ENCODE measurements at regions not wholly inside any gene's neighbourhood (a gene's known extent, or its start where the extent isn't known, plus 50 kb on each side); places are given as distances from the start of the nearest gene placed in this dataset.

- Histone ChIP-seq H2AFZ (ENCODE audit: low read length) (no peak overlapping the region), H3K9ac (ENCODE audit: insufficient read depth, low read depth, low read length) (no peak overlapping the region), H3K36me3 (replicated peaks in 1 of 2; ENCODE audit: control insufficient read depth in 1 of 2, insufficient read depth in 2 of 2, low read length in 2 of 2) (no peaks in the 10 kb centered on the region), H4K20me1 (ENCODE audit: insufficient read depth, low read length) (no peaks in the 10 kb centered on the region), H3K9me3 (ENCODE audit: low read length) (no peaks in the 10 kb centered on the region), H3K27me3 (ENCODE audit: control insufficient read depth in 1 of 2, insufficient read depth in 2 of 2, low read length in 2 of 2) (peaks cover 0 to 1% of the 10 kb centered on the region in 2 experiments; a peak in 1 of 5 replicates), H3K27ac (ENCODE audit: extremely low read length, insufficient read depth, low read length) (no peak overlapping the region), H3K79me2 (ENCODE audit: insufficient read depth, low read length) (no peaks in the 10 kb centered on the region), H3K4me2 (ENCODE audit: low read depth, low read length) (no peak overlapping the region), H3K4me1 (ENCODE audit: insufficient read depth, low read length) (no peaks in the 10 kb centered on the region), H3K4me3 (replicated peaks in 1 of 3; ENCODE audit: insufficient read depth in 1 of 3, low read depth in 2 of 3, low read length in 3 of 3) (no peak overlapping the region)
- no peak for DNase-seq (ENCODE audit: low spot score)
- FAIRE-seq, result no peak
- BruUV-seq (replicated peaks), result no TSS peak
- no peak for ATAC-seq
- ChIA-PET CTCF (ENCODE audit: low intra/inter-chr PET ratio, low total read pairs) (no interaction called here), POLR2A (no interaction called here)
- 59% methylated on average over 3 of the region's 3 CpGs for WGBS (ENCODE audit: low lambda C conversion rate)
- intact Hi-C loops (cut with micrococcal nuclease; ENCODE audit: unreplicated experiment) (no loop called here), in situ Hi-C loops (cut with HindIII; ENCODE audit: extremely low pct_ligation_motif_present, low pct_unique_long_range_greater_than_20kb) (no loop called here)
- no peak for TF ChIP-seq ZNF407 (CRISPR knock-in tag; IDR thresholded peaks at IDR 0.05; ENCODE audit: not compliant biosample characterization)
- TF ChIP-seq ZNF75D (CRISPR knock-in tag; IDR thresholded peaks at IDR 0.05; ENCODE audit: borderline replicate concordance), result no peak
- no peak for TF ChIP-seq ZNF775 (CRISPR knock-in tag; IDR thresholded peaks at IDR 0.05; ENCODE audit: borderline replicate concordance)
- TF ChIP-seq NFE2 (CRISPR knock-in tag; IDR thresholded peaks at IDR 0.05), result no peak
- TF ChIP-seq ZNF343 (CRISPR knock-in tag; IDR thresholded peaks at IDR 0.05), result no peak
- no peak for TF ChIP-seq ZNF431 (CRISPR knock-in tag; IDR thresholded peaks at IDR 0.05; ENCODE audit: borderline replicate concordance, low read depth)
- no peak for TF ChIP-seq ZNF18 (CRISPR knock-in tag; IDR thresholded peaks at IDR 0.05; ENCODE audit: insufficient replicate concordance)
- no peak for TF ChIP-seq MAFF (IDR thresholded peaks at IDR 0.05; ENCODE audit: low read depth, low read length)
- no peak for TF ChIP-seq PAWR (CRISPR knock-in tag; IDR thresholded peaks at IDR 0.05; ENCODE audit: borderline replicate concordance)
- no peak for TF ChIP-seq GMEB1 (CRISPR knock-in tag; IDR thresholded peaks at IDR 0.05; ENCODE audit: borderline replicate concordance)
- TF ChIP-seq GRHL1 (CRISPR knock-in tag; conservative IDR thresholded peaks at IDR 0.05), result no peak
Measured at GRCh38 chr5:68776381-68776780, 317.4 kb upstream of the SLC30A5 start.

All from HepG2 (cell line).